SJSA1 (cell line): ENCODE measurements at regions not wholly inside any gene's neighbourhood (a gene's known extent, or its start where the extent isn't known, plus 50 kb on each side); places are given as distances from the start of the nearest gene placed in this dataset.

Source experiments
- DNase-seq, 2 experiments: peaks; one replicate each; pipeline ENCODE4 v3.0.0-alpha.2; 2015 to 2020; ENCODE audit warnings: low spot score in 2 of 2, low read depth in 1 of 2
- H3K27ac ChIP-seq: fragments of 250-450 bp; sonication (Bioruptor Pico); 2 replicates; pipeline ENCODE4 v1.5.1; 2020; ENCODE audit warnings: mild to moderate bottlenecking, moderate library complexity
- H3K27me3 ChIP-seq: fragments of 250-450 bp; sonication (Bioruptor Pico); replicated peaks from 2 replicates; pipeline ENCODE4 v1.5.1; 2020; ENCODE audit warnings: mild to moderate bottlenecking, moderate library complexity
- H3K36me3 ChIP-seq: fragments of 250-450 bp; sonication (Bioruptor Pico); 2 replicates; pipeline ENCODE4 v1.5.1; 2020; ENCODE audit warnings: mild to moderate bottlenecking
- H3K4me1 ChIP-seq: fragments of 250-450 bp; sonication (Bioruptor Pico); replicated peaks from 2 replicates; pipeline ENCODE4 v1.6.1; 2021; ENCODE audit warnings: mild to moderate bottlenecking
- H3K4me3 ChIP-seq: fragments of 250-450 bp; sonication (Bioruptor Pico); 2 replicates; pipeline ENCODE4 v1.5.1; 2020; ENCODE audit warnings: mild to moderate bottlenecking
- H3K9me3 ChIP-seq: fragments of 250-450 bp; sonication (Bioruptor Pico); replicated peaks from 2 replicates; pipeline ENCODE4 v1.5.1; 2020; ENCODE audit warnings: mild to moderate bottlenecking

DNA sequence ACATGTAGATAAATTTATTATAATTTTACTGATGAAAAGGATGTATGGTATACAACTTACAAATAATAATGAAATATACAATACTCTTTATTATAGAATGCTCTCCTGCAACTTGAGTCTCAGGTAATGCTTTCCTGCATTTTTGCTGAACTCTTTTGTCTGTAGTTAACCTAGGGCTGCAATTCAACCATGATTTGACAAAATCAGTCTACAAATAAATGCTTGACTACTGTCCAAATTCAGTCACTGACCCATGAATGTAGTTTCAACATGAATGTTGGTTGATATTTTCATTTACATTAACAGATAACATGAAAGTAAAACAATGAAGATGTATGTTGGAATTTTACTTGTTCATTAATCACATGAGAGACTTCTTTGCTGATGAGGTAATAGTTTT is 320.9 kb downstream of the ZSWIM6 start:
- no peak overlapping the region for H3K4me3 ChIP-seq
- H3K27ac ChIP-seq, result no peak overlapping the region
- no peaks in the 10 kb centered on the region for H3K27me3 ChIP-seq
- DNase-seq, result no peak
- no peaks in the 10 kb centered on the region for H3K9me3 ChIP-seq
- H3K36me3 ChIP-seq, result no peaks in the 10 kb centered on the region
- peaks cover under 1% of the 10 kb centered on the region; the same call in 1 of the 2 replicates for H3K4me1 ChIP-seq

DNA sequence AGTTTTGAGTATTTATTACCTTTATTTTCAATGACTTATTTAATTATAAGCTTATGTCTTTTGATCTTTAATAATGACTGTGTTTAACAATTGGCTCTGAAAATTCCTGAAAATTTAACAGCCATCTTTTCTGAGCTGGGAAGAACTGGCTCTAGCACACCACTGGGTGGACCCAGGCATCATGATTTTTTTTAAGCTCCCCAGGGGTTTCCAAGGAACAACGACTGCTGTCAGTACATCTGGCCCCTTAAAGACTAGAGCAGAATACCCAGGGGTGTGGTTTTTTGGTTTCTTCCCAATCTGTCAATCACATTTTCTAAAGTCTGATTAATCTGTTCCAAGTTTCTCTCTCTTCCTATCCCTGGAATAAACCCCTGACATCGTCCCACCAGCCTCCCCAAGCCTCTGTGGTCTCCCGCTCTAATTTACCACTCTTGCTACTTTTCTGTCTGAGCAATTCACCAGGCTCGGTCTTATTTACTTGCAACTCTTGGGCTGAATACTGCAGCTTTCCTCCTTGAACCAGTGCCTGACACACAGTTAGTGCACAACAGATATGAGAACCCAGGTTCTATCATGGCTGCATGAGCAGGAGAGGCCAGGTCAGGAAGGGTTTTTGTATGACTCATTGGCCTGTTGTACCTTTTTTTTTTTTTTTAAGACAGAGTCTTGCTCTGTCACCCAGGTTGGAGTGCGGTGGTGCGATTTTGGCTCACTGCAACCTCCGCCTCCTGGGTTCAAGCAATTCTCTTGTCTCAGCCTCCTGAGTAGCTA is 321.9 kb downstream of the ZSWIM6 start:
- Histone ChIP-seq H3K27me3 (no peaks in the 10 kb centered on the region), H3K4me1 (peaks cover 10% of the 10 kb centered on the region), H3K4me3 (no peak overlapping the region), H3K9me3 (no peaks in the 10 kb centered on the region), H3K36me3 (no peaks in the 10 kb centered on the region), H3K27ac (no peak overlapping the region)
- no peak for DNase-seq

DNA sequence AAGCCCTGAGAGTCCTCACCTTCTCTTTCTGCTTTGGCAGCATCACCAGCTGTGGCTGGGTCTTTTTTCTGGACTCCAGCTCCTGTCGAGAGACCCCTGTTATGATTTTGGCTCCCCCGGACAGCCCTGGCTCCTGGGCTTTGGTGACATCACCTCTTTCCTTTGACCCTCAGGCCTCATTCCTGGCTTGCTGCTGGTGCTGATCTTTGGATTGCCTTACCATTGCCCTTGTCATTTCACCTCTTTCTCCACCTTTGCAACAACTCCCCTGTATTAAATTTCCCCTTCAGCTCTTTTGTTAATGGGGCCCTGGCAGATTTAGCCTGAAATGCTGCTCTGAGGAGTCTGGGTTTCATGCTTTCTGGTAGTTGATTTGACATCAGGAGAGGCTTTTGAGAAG is 322.8 kb downstream of the ZSWIM6 start:
- H3K4me3 ChIP-seq, result no peak overlapping the region
- H3K9me3 ChIP-seq, result no peaks in the 10 kb centered on the region
- H3K4me1 ChIP-seq, result peaks cover 10% of the 10 kb centered on the region
- H3K27me3 ChIP-seq, result no peaks in the 10 kb centered on the region
- H3K27ac ChIP-seq, result no peak overlapping the region
- H3K36me3 ChIP-seq, result no peaks in the 10 kb centered on the region
- no peak for DNase-seq

DNA sequence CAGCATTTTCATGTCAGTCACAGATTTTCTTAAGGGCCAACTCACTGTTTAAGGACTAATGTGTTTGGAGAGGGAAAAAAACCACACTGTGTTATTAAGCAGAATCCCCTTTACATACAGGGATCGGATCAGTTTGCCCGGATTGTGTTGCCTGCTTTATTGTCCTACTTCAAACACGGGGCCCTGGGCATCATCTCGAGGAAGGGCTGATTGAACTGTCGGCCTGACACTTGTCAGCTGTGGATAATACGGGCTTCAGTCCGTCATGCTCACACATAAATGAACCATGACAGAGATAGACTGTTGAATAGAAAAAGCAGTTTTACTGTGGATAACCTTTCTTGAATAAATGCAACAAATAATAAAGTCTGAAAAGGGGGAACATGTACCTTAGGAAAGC is 325.0 kb downstream of the ZSWIM6 start:
- H3K27me3 ChIP-seq, result no peaks in the 10 kb centered on the region
- H3K4me3 ChIP-seq, result no peak overlapping the region
- H3K4me1 ChIP-seq, result peaks cover 10% of the 10 kb centered on the region
- no peaks in the 10 kb centered on the region for H3K9me3 ChIP-seq
- DNase-seq, result no peak
- H3K36me3 ChIP-seq, result no peaks in the 10 kb centered on the region
- no peak overlapping the region for H3K27ac ChIP-seq

DNA sequence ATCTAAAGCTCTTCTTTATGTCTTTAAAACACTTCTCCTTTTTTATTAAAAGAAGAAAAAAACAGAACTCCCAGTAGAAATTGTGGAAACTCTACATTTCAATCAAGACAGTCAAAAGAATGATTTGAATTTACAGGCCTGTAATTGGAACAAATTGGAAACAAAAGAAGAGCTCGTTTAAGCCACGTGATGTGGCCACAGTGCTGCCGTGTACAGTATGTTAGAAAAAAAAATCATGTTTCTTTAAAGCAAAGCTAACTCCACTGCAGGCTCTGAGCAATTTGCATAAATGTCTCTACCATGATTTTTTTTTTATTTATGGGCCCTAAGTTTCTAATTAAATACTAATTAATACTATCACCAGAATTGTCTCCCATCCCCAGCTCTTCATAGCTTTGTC is 325.6 kb downstream of the ZSWIM6 start:
- H3K27ac ChIP-seq, result no peak overlapping the region

DNA sequence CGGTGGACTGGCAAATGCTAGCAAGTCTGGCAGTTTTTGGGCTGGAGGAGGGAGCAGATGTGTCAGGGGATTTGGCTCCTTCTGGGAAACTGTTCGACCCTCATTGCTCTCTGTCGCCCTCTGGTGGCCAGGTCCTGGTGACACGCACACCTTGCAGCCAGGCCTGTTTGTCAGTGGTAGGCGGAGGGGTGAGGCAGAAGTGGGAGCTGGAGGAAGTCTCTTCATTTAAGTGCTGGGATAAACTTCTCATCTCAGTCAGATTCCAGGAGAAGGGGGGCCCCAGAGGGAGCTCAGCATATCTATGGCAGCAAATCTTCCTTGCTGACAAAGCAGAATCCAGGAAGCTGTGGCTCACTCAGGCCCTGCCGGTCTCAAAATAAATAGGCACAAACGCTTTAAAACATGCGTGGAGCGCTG is 326.5 kb downstream of the ZSWIM6 start:
- Histone ChIP-seq H3K4me1 (peaks cover 10% of the 10 kb centered on the region), H3K27ac (peak overlapping the region; percentile 10; the same call in 1 of the 2 replicates), H3K36me3 (no peaks in the 10 kb centered on the region), H3K27me3 (no peaks in the 10 kb centered on the region), H3K4me3 (no peak overlapping the region), H3K9me3 (no peaks in the 10 kb centered on the region)
- DNase-seq, result peak; percentile 70 to 85

More for the DNA sequence above, 325.6 kb downstream of the ZSWIM6 start:
- DNase-seq, result no peak
- no peaks in the 10 kb centered on the region for H3K36me3 ChIP-seq
- no peaks in the 10 kb centered on the region for H3K27me3 ChIP-seq
- no peaks in the 10 kb centered on the region for H3K9me3 ChIP-seq
- H3K4me1 ChIP-seq, result peaks cover 10% of the 10 kb centered on the region
- no peak overlapping the region for H3K4me3 ChIP-seq

DNA sequence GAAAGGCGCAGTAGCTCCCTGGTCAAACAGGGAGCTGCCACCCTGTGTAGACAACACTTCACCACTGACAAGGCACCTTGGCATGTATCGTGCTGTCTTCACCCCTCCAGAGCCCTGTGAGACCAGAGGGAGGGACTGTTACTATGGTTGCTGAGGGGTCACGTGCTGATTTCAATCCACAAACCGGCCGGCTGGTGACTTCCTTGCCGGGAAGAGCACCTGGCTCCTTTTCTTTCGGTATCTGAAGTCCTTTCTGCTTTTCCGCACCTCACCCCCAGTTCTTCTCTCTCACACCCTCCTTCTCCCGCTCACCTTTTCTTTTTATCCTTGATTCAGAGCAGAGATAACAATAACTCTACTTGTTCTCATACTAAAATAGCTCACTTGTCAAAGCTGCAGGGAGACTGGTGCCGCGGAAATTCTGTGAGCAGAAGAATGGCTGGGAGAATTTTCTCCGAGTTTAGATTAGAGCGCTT is 327.2 kb downstream of the ZSWIM6 start:
- Histone ChIP-seq H3K27me3 (no peaks in the 10 kb centered on the region), H3K27ac (no peak overlapping the region), H3K9me3 (no peaks in the 10 kb centered on the region), H3K4me1 (peaks cover 10% of the 10 kb centered on the region), H3K4me3 (no peak overlapping the region), H3K36me3 (no peaks in the 10 kb centered on the region)
- DNase-seq, result no peak

DNA sequence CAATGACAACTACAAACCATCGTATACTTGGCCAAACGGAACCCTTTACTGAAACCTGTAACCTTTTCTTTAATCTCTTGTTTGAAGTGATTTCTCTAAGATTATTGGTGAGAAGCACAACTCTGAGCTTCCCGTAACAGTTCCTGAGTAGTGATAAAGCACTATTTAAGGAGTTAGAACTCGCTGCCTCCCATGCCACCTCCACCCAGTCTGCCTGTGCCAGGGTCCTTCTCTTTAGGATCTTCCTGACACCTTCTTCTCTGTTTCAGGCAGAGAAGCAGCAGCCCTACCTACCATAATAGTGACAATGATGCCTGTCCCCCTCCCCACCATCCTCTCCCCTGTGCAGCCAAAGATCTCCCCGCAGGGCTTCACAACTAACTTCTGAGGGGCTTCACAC is 330.6 kb downstream of the ZSWIM6 start:
- no peaks in the 10 kb centered on the region for H3K36me3 ChIP-seq
- H3K4me1 ChIP-seq, result peaks cover 10% of the 10 kb centered on the region
- no peaks in the 10 kb centered on the region for H3K27me3 ChIP-seq
- H3K4me3 ChIP-seq, result no peak overlapping the region
- no peak for DNase-seq
- no peaks in the 10 kb centered on the region for H3K9me3 ChIP-seq
- H3K27ac ChIP-seq, result no peak overlapping the region

DNA sequence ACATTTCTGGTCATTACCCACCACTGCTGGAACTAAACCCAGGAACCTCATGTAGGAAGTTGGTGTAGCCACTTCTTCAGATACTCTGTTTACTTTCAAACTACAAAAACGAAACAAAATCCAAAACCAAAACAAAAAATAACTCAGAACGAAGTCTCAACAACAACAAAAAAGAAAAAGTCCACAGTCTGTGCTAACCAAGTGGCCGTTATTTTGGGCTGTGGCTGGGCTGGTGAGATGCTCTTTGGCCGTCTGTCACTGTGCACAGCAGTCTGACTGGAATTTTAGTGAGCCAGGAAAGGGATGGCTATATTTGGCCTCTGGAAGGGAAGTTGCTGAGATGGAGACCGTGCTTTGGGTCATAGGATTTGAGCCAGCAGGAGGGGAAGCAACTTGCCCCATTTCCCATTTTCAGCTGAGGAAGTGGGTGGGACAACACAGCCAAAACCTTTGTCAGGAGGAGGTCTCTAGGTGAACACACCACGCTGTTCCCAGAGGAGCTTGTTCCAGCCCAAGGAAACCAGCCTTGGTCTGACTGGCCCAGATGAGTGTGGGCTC is 334.1 kb downstream of the ZSWIM6 start:
- no peak overlapping the region for H3K27ac ChIP-seq
- H3K9me3 ChIP-seq, result no peaks in the 10 kb centered on the region

DNA sequence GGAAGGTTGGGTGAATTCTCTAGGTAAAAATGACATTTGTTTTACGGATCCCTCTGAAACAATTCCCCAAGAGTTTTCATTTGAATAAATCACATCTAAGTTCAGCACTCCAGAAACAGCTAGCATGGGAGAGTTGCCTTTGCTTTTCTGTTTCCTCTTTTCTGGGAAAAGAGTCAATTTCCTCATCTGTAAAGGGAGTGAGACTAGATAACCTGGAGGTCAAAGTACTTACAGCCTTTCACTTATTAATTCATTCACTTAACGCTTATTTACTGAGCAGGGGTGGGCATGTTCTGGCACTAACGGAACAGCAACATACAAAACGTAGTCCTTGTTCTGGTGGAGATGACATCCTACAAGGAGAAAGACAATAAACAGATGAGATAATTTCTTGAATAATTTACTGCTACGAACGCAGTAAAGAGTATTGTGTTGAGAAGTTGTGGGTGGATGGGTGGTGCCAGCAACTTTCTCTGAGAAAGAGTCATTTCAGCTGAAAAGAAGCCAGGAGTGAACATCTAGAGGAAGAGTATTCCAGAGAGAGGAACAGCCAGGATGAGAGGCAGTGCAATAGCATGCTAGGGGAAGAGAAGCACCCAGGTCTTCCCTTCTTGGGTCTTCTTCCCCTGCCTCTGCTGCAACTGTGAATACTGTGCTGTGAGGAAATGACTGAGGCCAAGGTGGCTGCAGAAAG is 335.6 kb downstream of the ZSWIM6 start:
- Histone ChIP-seq H3K27me3 (no peaks in the 10 kb centered on the region), H3K9me3 (no peaks in the 10 kb centered on the region), H3K27ac (no peak overlapping the region), H3K4me1 (no peaks in the 10 kb centered on the region; the same call in 1 of the 2 replicates), H3K36me3 (no peaks in the 10 kb centered on the region), H3K4me3 (no peak overlapping the region)
- DNase-seq, result no peak

More for the DNA sequence above, 334.1 kb downstream of the ZSWIM6 start:
- no peak for DNase-seq
- H3K4me3 ChIP-seq, result no peak overlapping the region
- no peaks in the 10 kb centered on the region for H3K27me3 ChIP-seq
- H3K36me3 ChIP-seq, result no peaks in the 10 kb centered on the region
- H3K4me1 ChIP-seq, result no peaks in the 10 kb centered on the region; the same call in 1 of the 2 replicates

DNA sequence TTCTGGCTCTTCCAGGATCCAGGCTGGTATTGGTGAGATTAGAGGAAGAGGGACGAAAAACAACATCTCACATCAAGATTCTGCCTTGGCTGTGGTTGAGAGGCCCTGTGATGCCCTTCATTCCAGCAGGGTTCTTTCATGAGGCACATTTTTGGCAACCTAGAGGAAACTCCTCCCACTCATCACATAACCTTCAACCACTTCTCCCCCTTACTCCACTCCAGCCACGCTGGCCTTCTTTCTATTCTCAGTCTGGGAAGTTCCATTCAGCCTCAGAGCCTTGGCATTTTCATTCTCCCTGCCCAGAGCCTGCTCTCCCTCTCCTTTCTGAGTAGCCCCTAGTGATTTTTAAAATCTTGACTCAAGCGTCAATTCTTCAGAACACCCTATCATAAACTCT is 337.5 kb downstream of the ZSWIM6 start:
- DNase-seq, result no peak
- Histone ChIP-seq H3K36me3 (no peaks in the 10 kb centered on the region), H3K4me3 (no peak overlapping the region), H3K27me3 (no peaks in the 10 kb centered on the region), H3K4me1 (no peaks in the 10 kb centered on the region; the same call in 1 of the 2 replicates), H3K27ac (no peak overlapping the region), H3K9me3 (no peaks in the 10 kb centered on the region)

DNA sequence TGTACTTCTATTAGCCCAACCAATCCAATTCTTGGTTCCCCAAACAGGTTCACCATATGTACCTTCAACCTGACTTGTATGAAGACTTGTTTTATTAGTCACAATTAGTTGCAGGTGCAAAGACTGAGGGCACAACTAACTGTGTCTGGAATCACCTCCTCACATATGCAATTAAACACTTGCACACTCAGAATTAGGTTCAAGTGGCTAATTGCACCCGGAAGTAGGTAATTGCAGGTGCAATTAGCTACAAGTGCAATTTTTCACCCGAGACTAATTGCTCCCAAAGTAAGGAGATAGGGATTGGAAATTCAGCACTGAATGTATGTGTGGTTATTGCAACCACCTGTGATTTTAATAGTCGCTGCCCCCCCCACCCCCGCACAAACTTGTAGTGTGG is 338.9 kb downstream of the ZSWIM6 start:
- no peak for DNase-seq
- H3K4me1 ChIP-seq, result no peaks in the 10 kb centered on the region; the same call in 1 of the 2 replicates
- H3K9me3 ChIP-seq, result no peaks in the 10 kb centered on the region
- H3K36me3 ChIP-seq, result no peaks in the 10 kb centered on the region
- H3K27me3 ChIP-seq, result no peaks in the 10 kb centered on the region
- H3K27ac ChIP-seq, result no peak overlapping the region
- no peak overlapping the region for H3K4me3 ChIP-seq

DNA sequence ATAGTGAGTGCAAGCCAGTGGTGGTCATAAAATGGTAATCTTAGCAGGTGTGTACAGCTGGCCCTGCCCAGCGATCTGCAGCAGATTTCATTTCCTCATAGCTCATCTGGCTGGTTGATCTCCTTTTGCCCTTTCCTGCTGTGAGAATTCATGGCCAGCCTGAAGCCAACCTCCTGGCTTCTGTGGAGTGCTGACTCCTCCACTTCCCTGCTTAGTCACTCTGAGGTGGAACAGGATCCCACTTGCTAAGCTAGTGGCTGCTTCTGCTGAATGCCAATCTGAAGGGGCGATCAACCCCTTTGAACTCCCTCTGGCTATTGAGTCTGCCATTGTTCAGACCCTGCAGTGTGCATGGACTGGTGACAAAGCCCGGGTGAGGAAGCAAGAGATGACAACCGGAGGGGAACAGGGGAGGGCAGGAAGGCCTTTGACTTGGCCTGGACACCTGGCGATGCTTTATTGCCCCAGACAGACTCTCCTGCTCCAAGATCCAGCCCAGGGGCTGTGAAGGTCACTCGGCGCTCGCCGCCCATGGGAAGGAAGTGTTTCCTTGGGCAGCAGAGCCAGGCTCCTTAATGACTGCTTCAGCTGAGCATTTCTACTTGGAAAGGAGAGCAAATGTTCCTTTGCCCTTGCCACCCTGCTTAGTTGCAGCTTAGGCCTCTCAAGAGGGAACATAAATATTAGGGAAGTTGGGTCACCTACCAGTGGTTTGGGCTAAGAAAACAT is 341.1 kb downstream of the ZSWIM6 start:
- no peak overlapping the region for H3K27ac ChIP-seq
- no peaks in the 10 kb centered on the region for H3K9me3 ChIP-seq
- no peak overlapping the region for H3K4me3 ChIP-seq
- DNase-seq, result no peak
- H3K27me3 ChIP-seq, result no peaks in the 10 kb centered on the region
- no peaks in the 10 kb centered on the region for H3K36me3 ChIP-seq
- no peaks in the 10 kb centered on the region for H3K4me1 ChIP-seq
